Mesendoderm (in vitro differentiated cells): ENCODE measurements at regions not wholly inside any gene's neighbourhood (a gene's known extent, or its start where the extent isn't known, plus 50 kb on each side); places are given as distances from the start of the nearest gene placed in this dataset.

Source experiments
- DNase-seq: peaks from one replicate; pipeline ENCODE4 v3.0.0; 2013
- H2AK5ac ChIP-seq: 2 replicates; pipeline ENCODE4 v1.6.1; 2013; ENCODE audit warnings: low read length, inconsistent platforms
- H2BK120ac ChIP-seq: 2 replicates; pipeline ENCODE4 v1.6.1; 2013; ENCODE audit warnings: low read depth, mild to moderate bottlenecking, low read length, moderate library complexity, mixed read lengths
- H2BK15ac ChIP-seq: replicated peaks from 2 replicates; pipeline ENCODE4 v1.6.1; 2013; ENCODE audit warnings: low read depth, mild to moderate bottlenecking, moderate library complexity
- H2BK5ac ChIP-seq: 2 replicates; pipeline ENCODE4 v1.6.1; 2013; ENCODE audit warnings: low read length, inconsistent platforms
- H3K18ac ChIP-seq: 2 replicates; pipeline ENCODE4 v1.6.1; 2013; ENCODE audit warnings: mild to moderate bottlenecking, low read length, mixed read lengths
- H3K23ac ChIP-seq: one replicate; pipeline ENCODE4 v1.6.1; 2013; ENCODE audit warnings: low read length
- H3K27ac ChIP-seq: 2 replicates; pipeline ENCODE4 v1.5.1; 2013; ENCODE audit warnings: low read depth, mild to moderate bottlenecking, inconsistent platforms, low read length, moderate library complexity
- H3K27me3 ChIP-seq: 2 replicates; pipeline ENCODE4 v1.6.1; 2013; ENCODE audit warnings: low read length, control low read depth, mild to moderate bottlenecking, inconsistent platforms; ENCODE audit not compliant: insufficient read depth, poor library complexity
- H3K36me3 ChIP-seq: 2 replicates; pipeline ENCODE4 v1.6.1; 2013; ENCODE audit warnings: low read length, inconsistent platforms; ENCODE audit not compliant: control insufficient read depth, insufficient read depth
- H3K4ac ChIP-seq: one replicate; pipeline ENCODE4 v1.6.1; 2013; ENCODE audit warnings: low read depth, mild to moderate bottlenecking, low read length, moderate library complexity
- H3K4me1 ChIP-seq: 2 replicates; pipeline ENCODE4 v1.6.1; 2013; ENCODE audit warnings: low read depth, low read length, inconsistent platforms; ENCODE audit not compliant: control insufficient read depth
- H3K4me2 ChIP-seq: 2 replicates; pipeline ENCODE4 v1.6.1; 2013; ENCODE audit warnings: low read length
- H3K4me3 ChIP-seq: 2 replicates; pipeline ENCODE4 v1.5.1; 2013; ENCODE audit warnings: mild to moderate bottlenecking, low read length
- H3K56ac ChIP-seq: one replicate; pipeline ENCODE4 v1.6.1; 2013; ENCODE audit warnings: low read length
- H3K79me1 ChIP-seq: 2 replicates; pipeline ENCODE4 v1.6.1; 2013; ENCODE audit warnings: low read length, inconsistent platforms
- H3K79me2 ChIP-seq: 2 replicates; pipeline ENCODE4 v1.6.1; 2013; ENCODE audit warnings: mild to moderate bottlenecking, low read length; ENCODE audit not compliant: control insufficient read depth, insufficient read depth
- H3K9ac ChIP-seq: 2 replicates; pipeline ENCODE4 v1.6.1; 2013; ENCODE audit warnings: low read length, inconsistent platforms
- H4K5ac ChIP-seq: one replicate; pipeline ENCODE4 v1.6.1; 2013; ENCODE audit warnings: low read length
- H4K8ac ChIP-seq: one replicate; pipeline ENCODE4 v1.6.1; 2013; ENCODE audit warnings: low read depth, mild to moderate bottlenecking, control low read depth, low read length, moderate library complexity
- WGBS: extraction: QIAGEN DNeasy Blood & Tissue Kit; methylation state at CpG from one replicate; pipeline ENCODE4 v1.1.7; 2013; ENCODE audit warnings: low lambda C conversion rate, missing lambda C conversion rate; ENCODE audit not compliant: insufficient coverage; ENCODE audit errors: extremely low coverage; 5-methylcytosine and 5-hydroxymethylcytosine counted together

DNA sequence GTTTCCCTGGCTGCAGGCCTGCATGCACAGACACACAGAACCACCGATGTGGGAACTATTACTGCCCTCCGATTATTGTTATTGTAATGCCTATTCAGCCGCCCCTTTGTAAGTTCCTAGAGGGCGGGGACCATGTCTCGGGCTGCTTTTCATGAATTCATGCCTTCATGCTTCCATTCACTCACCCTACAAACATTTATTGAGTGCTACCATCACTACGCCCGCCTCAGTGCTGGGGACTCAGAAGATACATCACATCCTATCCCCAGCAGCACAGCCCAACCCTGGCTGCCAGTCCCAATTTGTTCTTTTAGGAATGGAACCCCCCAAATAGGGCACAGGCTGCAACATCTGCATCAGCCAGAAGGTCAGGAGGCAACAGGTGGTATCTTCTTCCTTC is 75.9 kb downstream of the FOXA2 start:
- Histone ChIP-seq H3K4me1 (peaks cover under 1% of the 10 kb centered on the region), H2AK5ac (no peak overlapping the region), H3K9ac (no peak overlapping the region), H3K79me2 (no peaks in the 10 kb centered on the region), H3K4me2 (no peak overlapping the region), H3K18ac (no peak overlapping the region), H3K4me3 (no peak overlapping the region), H4K5ac (no peak overlapping the region), H3K36me3 (no peaks in the 10 kb centered on the region), H3K23ac (no peak overlapping the region), H2BK5ac (no peak overlapping the region), H3K79me1 (no peaks in the 10 kb centered on the region), H3K27me3 (no peaks in the 10 kb centered on the region), H3K4ac (no peak overlapping the region), H2BK15ac (no peak overlapping the region), H3K27ac (no peak overlapping the region), H2BK120ac (no peak overlapping the region), H3K56ac (no peak overlapping the region), H4K8ac (no peak overlapping the region)
- DNase-seq: no peak
- WGBS: no CpG with 5 or more reads among the region's 7 CpGs

- H3K36me3 ChIP-seq: no peaks in the 10 kb centered on the region
- no peak overlapping the region for H3K56ac ChIP-seq
- H2AK5ac ChIP-seq: no peak overlapping the region
- no peak overlapping the region for H3K18ac ChIP-seq
- WGBS: no CpG with 5 or more reads among the region's 5 CpGs
- no peak overlapping the region for H2BK15ac ChIP-seq
- no peak overlapping the region for H4K8ac ChIP-seq
- H3K4me2 ChIP-seq: no peak overlapping the region
- no peak overlapping the region for H3K23ac ChIP-seq
- H2BK5ac ChIP-seq: no peak overlapping the region
- no peaks in the 10 kb centered on the region for H3K79me2 ChIP-seq
- no peak overlapping the region for H3K27ac ChIP-seq
- no peak overlapping the region for H3K9ac ChIP-seq
- H3K4me1 ChIP-seq: peaks cover 4% of the 10 kb centered on the region
- no peak overlapping the region for H4K5ac ChIP-seq
- H3K4me3 ChIP-seq: no peak overlapping the region
- no peak overlapping the region for H3K4ac ChIP-seq
- no peak overlapping the region for H2BK120ac ChIP-seq
- no peaks in the 10 kb centered on the region for H3K79me1 ChIP-seq
- DNase-seq: no peak
- no peaks in the 10 kb centered on the region for H3K27me3 ChIP-seq
These were observed 77.0 kb downstream of the FOXA2 start for GRCh38 chr20:22507240-22507961.

GRCh38 chr20:22506827-22507226 is 77.5 kb downstream of the FOXA2 start:
- Histone ChIP-seq H4K8ac (no peak overlapping the region), H2AK5ac (no peak overlapping the region), H3K4ac (no peak overlapping the region), H3K27ac (no peak overlapping the region), H2BK5ac (no peak overlapping the region), H3K18ac (no peak overlapping the region), H3K56ac (no peak overlapping the region), H3K4me3 (no peak overlapping the region), H3K23ac (no peak overlapping the region), H2BK120ac (no peak overlapping the region), H3K79me2 (no peaks in the 10 kb centered on the region), H3K4me1 (peaks cover 4% of the 10 kb centered on the region), H2BK15ac (no peak overlapping the region), H3K79me1 (no peaks in the 10 kb centered on the region), H3K36me3 (no peaks in the 10 kb centered on the region), H4K5ac (no peak overlapping the region), H3K4me2 (no peak overlapping the region), H3K9ac (no peak overlapping the region), H3K27me3 (no peaks in the 10 kb centered on the region)
- WGBS: 100% methylated on average over 1 of the region's 4 CpGs
- no peak for DNase-seq

DNA sequence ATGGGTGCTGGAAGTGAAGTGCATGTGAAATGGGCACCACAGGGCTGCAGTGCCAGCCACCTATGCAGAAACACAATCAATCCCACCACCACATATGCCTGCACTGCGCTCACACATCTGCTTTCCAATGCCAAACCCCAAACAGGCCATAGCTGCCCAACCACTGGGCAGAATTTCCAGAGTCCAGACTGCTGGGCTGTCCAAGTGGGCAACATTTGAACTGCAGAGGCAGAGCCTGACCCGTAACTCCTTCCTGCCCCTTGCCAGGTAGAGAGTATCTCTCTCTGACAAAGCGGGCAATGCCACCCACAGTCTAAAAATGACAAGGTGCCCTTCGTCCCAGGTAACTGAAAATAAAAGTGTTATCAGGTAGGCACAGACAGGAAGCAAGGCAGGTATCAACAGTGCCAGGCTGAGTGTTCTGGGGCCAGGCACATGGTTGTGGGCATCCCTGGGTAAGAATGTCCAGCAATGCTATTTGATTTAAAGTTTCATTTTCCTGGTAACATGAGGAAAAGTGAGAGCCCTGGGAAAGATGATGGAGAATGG is 79.5 kb downstream of the FOXA2 start:
- H3K27ac ChIP-seq: no peak overlapping the region
- no peak overlapping the region for H2BK120ac ChIP-seq
- no peak overlapping the region for H3K4me2 ChIP-seq
- no peak overlapping the region for H4K8ac ChIP-seq
- no peak overlapping the region for H2AK5ac ChIP-seq
- H4K5ac ChIP-seq: no peak overlapping the region
- peak overlapping the region; percentile 15 for H3K56ac ChIP-seq
- no peak for DNase-seq
- no CpG with 5 or more reads among the region's 4 CpGs for WGBS
- H2BK5ac ChIP-seq: no peak overlapping the region
- peaks cover 4% of the 10 kb centered on the region for H3K4me1 ChIP-seq
- no peak overlapping the region for H3K18ac ChIP-seq
- no peak overlapping the region for H2BK15ac ChIP-seq
- H3K9ac ChIP-seq: no peak overlapping the region
- H3K79me2 ChIP-seq: no peaks in the 10 kb centered on the region
- H3K79me1 ChIP-seq: no peaks in the 10 kb centered on the region
- no peaks in the 10 kb centered on the region for H3K36me3 ChIP-seq
- no peaks in the 10 kb centered on the region for H3K27me3 ChIP-seq
- H3K4ac ChIP-seq: no peak overlapping the region
- no peak overlapping the region for H3K23ac ChIP-seq
- no peak overlapping the region for H3K4me3 ChIP-seq

GRCh38 chr20:22503577-22503976 is 80.8 kb downstream of the FOXA2 start:
- H3K4me1 ChIP-seq: peaks cover 4% of the 10 kb centered on the region
- H3K18ac ChIP-seq: no peak overlapping the region
- H2BK5ac ChIP-seq: peak overlapping the region; percentile 48
- H4K8ac ChIP-seq: no peak overlapping the region
- H2BK120ac ChIP-seq: no peak overlapping the region
- H3K27me3 ChIP-seq: no peaks in the 10 kb centered on the region
- no peak overlapping the region for H4K5ac ChIP-seq
- no peak overlapping the region for H3K9ac ChIP-seq
- no peak overlapping the region for H3K4me3 ChIP-seq
- no peak overlapping the region for H3K4me2 ChIP-seq
- WGBS: no CpG with 5 or more reads among the region's 4 CpGs
- H3K4ac ChIP-seq: no peak overlapping the region
- H3K56ac ChIP-seq: peak overlapping the region; percentile 35
- H3K23ac ChIP-seq: no peak overlapping the region
- peak overlapping the region; percentile 31 for H2AK5ac ChIP-seq
- H2BK15ac ChIP-seq: no peak overlapping the region
- no peak for DNase-seq
- H3K79me2 ChIP-seq: no peaks in the 10 kb centered on the region
- no peaks in the 10 kb centered on the region for H3K36me3 ChIP-seq
- H3K79me1 ChIP-seq: no peaks in the 10 kb centered on the region
- H3K27ac ChIP-seq: no peak overlapping the region
